ENCODE measurements at regions not wholly inside any gene's neighbourhood (a gene's known extent, or its start where the extent isn't known, plus 50 kb on each side); places are given as distances from the start of the nearest gene placed in this dataset.

DNA sequence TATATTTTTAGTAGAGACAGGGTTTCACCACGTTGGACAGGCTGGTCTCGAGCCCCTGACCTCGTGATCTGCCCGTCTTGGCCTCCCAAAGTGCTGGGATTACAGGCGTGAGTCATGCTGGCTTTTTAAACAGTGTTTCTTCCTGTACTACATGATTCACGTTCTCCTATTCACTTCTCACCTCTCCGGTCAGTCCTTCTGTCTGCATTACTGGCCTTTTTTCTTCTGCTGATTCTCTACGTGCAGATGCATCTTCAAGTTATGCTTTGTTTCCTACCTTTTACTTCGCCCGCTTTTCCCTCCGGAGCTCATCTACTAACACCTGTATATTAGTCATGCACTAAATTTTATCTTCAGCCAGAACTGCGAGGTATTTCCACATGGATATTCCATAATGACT is 296.2 kb upstream of the FLRT2 start:
- no peak for DNase-seq (ENCODE audit: low read depth)

- no peak for DNase-seq (ENCODE audit: low read depth)
These were observed 295.6 kb upstream of the FLRT2 start for GRCh38 chr14:85234156-85235025.

DNA sequence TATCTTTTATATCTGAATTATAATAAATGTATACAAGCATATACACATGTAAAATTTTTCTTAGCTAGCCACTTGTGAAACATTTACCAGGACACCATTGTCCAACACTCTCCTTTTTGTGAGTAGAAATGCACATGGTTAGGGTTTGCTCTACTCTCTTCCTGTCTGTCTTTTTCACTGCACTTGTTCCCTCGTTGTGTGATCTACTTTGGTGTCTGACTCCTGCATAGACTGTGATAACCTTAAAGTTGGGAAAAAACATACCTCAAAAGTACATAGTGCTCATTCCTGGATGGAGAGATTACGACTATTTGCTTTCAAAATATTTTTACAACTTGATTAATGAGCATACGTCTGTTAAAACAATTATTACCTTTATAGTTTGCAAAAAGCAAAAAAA is 294.1 kb upstream of the FLRT2 start:
- no peak for DNase-seq (ENCODE audit: low read depth)

- DNase-seq (ENCODE audit: low read depth) = no peak
These were observed 293.6 kb upstream of the FLRT2 start for GRCh38 chr14:85236296-85236695.

DNA sequence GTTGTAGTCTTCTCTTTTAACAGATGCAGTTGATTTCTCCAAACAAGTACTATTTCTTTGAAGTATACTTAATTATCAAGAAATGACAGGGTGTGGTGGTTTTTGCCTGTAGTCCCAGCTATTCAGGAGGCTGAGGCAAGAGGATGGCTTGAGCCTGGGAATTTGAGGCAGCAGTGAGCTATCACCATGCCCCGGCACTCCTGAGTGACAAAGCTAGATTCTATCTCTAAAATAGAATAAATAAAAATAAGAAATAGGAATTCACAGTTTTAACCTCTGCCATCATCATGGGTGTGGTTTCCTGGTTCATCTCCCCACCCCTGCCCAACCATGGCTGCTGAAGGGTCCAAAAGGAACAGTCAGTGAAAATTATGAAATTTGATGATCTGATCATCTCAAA is 290.2 kb upstream of the FLRT2 start:
- DNase-seq (ENCODE audit: low read depth) = no peak

GRCh38 chr14:85241022-85241855 is 288.7 kb upstream of the FLRT2 start:
- DNase-seq (ENCODE audit: low read depth) = no peak

- DNase-seq (ENCODE audit: low read depth) = no peak
These were observed 287.3 kb upstream of the FLRT2 start for GRCh38 chr14:85242666-85243065.

DNA sequence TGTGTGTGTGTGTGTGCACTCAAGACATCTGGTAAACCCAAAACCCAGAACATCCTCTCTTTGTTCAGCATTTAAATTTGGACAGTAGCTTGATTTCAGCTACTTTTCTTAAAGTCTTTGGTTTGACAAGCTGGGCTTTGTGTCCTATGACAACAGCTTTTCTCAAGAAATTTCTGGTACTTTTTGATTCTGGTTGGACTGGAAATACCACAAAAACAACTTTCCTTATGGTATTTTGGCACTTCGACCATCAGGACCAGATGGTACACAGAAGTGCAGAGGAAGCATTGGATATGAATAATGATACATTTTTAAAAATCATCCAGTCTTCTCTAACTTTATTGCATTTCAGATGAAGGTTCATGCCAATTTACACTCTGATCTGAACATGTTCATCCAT is 286.6 kb upstream of the FLRT2 start:
- DNase-seq (ENCODE audit: low read depth) = no peak

GRCh38 chr14:85247071-85247470 is 282.9 kb upstream of the FLRT2 start:
- no peak for DNase-seq (ENCODE audit: low read depth)

GRCh38 chr14:85248881-85249635 is 280.9 kb upstream of the FLRT2 start:
- no peak for DNase-seq (ENCODE audit: low read depth)

DNA sequence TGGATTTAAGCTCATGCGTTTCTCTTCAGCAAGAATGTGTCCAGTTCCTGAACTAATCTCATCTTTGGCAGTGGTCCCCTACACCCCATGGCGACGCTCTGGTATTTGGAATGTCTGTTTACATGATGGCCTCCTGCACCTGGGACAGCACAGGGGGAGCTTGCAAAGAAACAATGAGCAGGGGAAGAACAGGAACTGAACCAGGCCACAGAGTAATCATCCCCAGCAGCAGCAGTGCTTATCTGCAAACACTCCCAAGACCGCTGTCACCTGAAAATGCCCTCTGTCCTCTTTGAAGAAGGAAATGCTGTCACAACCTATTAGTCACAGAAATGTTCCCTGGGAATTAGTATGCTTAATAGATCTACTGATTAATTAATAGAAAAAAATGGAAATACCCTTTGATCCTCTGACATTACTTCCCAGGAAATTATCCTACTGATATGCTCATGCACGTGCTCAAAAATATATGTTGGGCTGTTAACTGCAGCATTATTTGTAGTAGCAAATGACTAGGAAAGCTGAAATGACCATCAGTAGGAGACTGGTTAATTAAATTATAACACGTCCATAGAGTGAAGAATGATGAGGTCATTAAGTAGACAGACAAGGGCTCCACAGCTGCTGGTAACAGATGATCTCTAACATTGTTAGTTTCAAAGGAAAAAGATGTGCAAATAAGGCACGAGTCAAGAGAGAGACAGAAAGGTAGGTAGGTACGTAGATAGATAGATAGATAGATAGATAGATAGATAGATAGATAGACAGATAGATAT is 279.3 kb upstream of the FLRT2 start:
- no peak for DNase-seq (ENCODE audit: low read depth)

DNA sequence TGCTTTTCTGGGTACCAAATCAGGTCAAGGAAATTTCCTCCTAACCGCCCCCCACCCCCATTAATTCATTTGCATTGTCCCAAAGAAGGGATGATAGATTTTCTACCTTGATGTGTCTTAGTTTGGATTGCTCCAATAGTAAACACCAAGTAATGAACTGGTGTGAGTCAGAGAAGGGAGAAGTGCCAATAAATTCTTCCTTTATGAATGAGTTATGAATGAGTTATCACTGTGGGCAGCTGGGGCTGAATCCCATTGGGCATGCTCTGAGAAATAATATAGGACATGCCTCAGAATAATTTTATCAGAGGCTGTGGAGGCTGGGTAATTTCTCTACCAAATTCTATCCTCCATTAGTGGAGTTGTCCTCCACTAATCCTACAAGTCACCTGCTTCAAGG is 277.9 kb upstream of the FLRT2 start:
- DNase-seq (ENCODE audit: low read depth) = no peak

DNA sequence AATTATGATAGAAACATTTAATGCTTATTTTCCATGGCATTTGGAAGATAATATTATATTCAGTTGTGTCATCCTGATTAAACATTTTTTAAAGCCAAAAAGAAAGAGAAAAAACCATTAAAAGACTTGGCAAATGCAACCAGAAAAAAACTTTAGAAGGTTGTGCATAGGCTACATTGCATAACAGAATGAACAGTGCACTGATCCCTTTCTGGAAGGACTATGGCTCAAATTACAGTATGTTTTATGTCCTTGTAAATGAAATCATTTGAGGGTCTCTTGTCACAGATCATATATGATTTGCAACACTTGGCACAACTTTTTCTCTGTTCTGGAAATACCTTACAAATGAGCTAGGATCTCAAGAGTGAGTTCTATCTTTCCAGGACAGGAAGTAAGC is 275.2 kb upstream of the FLRT2 start:
- no peak for DNase-seq (ENCODE audit: low read depth)

- DNase-seq (ENCODE audit: low read depth) = no peak
These were observed 272.7 kb upstream of the FLRT2 start for GRCh38 chr14:85257287-85257686.

DNA sequence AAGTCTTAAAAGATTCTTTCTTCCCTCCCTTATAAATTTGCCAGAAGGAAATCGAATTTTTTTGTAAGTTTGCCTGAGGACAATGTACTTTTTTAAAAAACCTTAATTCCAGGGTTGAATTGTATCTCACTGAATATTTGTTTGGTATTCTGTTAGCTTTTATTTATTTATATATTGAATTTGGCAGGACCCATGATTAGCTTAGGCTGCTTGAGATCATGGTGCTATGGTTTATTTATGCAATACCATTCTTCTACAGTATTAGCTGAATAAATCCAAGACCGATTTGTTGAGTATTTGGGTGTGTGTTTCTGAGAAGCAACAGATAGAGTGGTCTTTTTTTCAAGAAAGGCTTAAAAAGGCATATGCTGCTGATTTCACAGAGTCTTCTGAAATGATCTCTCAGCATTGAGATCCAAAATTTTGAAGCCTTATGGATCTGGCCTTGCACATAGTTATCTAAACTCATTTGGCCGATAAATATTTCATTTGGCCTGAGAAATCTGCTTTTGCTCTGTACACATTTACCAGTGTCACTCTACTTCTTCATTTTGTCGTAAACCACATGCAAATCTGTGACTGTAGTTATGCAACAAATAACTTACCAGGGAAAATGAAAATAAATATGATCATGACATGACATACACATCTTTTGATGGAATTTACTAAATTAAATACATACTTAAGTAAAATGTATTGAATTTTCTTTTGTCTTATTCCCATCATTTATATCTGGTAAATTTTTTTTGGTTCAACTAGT is 265.8 kb upstream of the FLRT2 start:
- no peak for DNase-seq (ENCODE audit: low read depth)

GRCh38 chr14:85273099-85273677 is 256.8 kb upstream of the FLRT2 start:
- no peak for DNase-seq (ENCODE audit: low read depth)

DNA sequence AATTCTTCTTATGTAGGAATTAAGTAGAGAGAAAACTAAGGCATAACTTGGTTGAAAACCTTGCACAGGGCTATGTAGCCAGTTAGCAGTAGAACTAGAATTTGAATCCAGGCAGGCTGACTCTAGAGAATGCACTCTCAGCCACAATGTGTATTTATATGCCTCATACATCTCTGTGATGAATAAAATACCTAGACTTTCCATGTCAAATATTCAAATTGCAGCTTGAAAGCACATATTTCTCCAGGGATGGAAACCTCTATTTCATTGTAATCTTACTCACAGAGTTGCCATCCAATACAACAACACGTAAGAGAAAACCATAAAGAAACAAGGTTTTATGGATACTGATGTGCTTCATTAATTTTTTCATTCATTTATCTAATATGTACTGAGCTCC is 256.0 kb upstream of the FLRT2 start:
- DNase-seq (ENCODE audit: low read depth) = no peak

- no peak for DNase-seq (ENCODE audit: low read depth)
These were observed 253.6 kb upstream of the FLRT2 start for GRCh38 chr14:85276161-85276978.

DNA sequence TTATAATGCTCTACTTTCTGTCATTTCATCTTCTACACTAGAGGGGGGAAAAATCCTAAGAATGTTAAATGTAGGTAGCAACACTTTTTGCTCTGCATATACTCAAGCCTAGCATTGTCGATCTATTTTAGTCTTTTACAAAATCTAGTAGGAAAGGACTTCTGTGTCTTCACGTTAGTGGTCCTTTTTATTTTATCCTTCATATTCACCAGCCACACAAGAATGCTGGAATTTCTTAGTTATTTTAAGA is 253.0 kb upstream of the FLRT2 start:
- no peak for DNase-seq (ENCODE audit: low read depth)

DNA sequence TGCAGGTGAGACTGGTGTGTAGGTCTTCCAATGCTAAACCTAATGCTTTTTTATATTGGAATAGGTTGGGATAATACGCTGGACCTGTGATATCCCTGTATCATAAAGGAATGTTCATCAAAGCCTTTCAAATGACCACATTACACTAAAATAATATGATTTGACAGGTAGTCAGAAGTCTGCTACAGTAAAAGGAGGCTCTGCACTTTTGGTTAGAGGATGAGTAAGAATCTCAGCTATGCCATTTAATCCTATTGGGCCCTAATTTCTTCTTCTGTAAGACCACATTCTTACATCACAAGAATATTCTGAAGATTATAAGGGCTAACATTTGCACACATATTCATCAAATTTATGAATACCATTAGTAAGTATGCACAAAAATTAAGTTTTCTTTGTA is 250.5 kb upstream of the FLRT2 start:
- DNase-seq (ENCODE audit: low read depth) = no peak
